ENCODE measurements at regions not wholly inside any gene's neighbourhood (a gene's known extent, or its start where the extent isn't known, plus 50 kb on each side); places are given as distances from the start of the nearest gene placed in this dataset.

DNA sequence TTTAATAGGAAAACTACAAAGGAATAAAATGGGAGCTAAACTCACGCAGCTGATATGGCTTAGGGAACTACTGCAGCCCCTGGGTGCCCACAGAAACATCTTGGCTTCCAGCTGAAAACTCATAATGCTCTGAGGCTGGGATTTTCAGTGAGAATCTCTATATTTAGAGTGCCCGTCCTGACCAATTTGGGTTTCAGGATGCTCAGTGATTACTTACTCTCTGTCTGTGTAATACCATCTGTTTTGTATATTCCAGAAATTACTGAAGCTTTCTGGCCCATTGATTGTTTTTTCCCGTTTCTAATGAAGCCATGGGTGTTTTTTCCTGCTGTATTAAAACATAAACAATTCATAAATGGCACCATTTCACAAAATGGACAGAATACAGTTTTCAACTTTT is 50.6 kb upstream of the ZNF385D start:
- Histone ChIP-seq H3K9ac (ENCODE audit: low read length) (no peak overlapping the region), H3K36me3 (ENCODE audit: control insufficient read depth, insufficient read depth, low read length) (no peaks in the 10 kb centered on the region), H3K4me3 (ENCODE audit: low read length) (no peak overlapping the region), H3K4me1 (ENCODE audit: control insufficient read depth, insufficient read depth, low read length) (no peaks in the 10 kb centered on the region), H3K27ac (ENCODE audit: low read depth, low read length) (no peak overlapping the region), H3K27me3 (ENCODE audit: control insufficient read depth, insufficient read depth, low read length) (no peaks in the 10 kb centered on the region)

DNA sequence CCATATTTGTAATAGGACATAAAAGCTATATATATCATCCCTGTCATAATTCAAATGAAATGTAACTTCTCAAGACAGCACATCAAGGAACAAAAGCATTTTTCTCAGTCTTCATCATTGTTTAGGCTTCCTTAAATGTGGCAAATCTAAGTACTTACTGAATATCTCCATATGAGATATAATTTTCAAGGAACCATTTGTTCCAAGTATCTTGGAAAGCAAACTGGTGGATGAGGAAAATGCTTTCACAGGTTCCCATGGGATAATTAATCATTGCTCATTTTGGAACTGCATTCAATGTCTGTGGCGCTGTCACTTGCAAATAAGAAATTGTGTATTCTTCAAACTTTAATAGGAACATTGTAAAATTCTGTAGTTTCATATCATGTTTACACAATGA is 52.6 kb upstream of the ZNF385D start:
- H3K4me3 ChIP-seq (ENCODE audit: low read length): no peak overlapping the region
- no peaks in the 10 kb centered on the region for H3K36me3 ChIP-seq (ENCODE audit: control insufficient read depth, insufficient read depth, low read length)
- no peaks in the 10 kb centered on the region for H3K4me1 ChIP-seq (ENCODE audit: control insufficient read depth, insufficient read depth, low read length)
- no peaks in the 10 kb centered on the region for H3K27me3 ChIP-seq (ENCODE audit: control insufficient read depth, insufficient read depth, low read length)
- H3K27ac ChIP-seq (ENCODE audit: low read depth, low read length): no peak overlapping the region
- no peak overlapping the region for H3K9ac ChIP-seq (ENCODE audit: low read length)

DNA sequence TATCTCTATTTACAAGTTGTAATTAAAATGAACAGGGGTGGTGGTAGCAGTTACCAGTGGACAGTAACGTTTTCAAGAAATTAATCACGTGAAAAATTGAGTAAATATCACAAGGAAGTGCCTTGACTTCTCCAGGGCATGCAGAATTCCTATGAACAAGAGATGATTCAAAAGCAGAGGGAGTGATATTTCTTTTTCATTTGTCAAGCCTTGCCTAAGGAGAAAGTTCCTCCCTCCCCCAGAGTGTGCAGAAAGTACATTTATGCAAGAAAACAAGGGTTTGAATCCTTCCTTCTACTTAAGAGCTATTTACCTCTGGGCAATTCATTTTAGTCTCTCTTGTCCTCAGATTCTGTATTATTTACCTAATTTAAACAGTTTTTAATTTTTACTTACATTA is 53.3 kb upstream of the ZNF385D start:
- H3K36me3 ChIP-seq (ENCODE audit: control insufficient read depth, insufficient read depth, low read length): no peaks in the 10 kb centered on the region

DNA sequence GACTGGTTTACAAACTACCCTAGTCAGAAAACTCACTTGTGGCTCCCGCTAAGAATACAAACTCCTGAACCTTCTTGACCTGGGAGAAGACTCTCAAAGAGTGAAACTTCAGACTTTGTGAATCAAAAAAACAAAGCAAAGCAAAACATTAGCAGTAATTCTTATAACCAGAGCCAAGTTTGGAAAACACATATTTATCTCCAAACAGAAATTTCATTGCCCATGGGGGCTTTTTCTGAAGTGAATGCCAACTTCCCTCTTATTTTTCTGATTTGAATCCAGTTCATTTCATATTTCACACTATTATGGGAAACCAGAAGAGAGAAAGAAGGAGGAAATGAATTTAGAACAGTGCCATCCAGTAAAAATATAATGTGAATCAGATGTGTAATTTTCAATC is 55.7 kb upstream of the ZNF385D start:
- Histone ChIP-seq H3K4me3 (ENCODE audit: low read length) (no peak overlapping the region), H3K4me1 (ENCODE audit: control insufficient read depth, insufficient read depth, low read length) (no peaks in the 10 kb centered on the region), H3K27ac (ENCODE audit: low read depth, low read length) (no peak overlapping the region), H3K9ac (ENCODE audit: low read length) (no peak overlapping the region), H3K36me3 (ENCODE audit: control insufficient read depth, insufficient read depth, low read length) (no peaks in the 10 kb centered on the region), H3K27me3 (ENCODE audit: control insufficient read depth, insufficient read depth, low read length) (no peaks in the 10 kb centered on the region)

More for the DNA sequence above, 53.3 kb upstream of the ZNF385D start:
- H3K27ac ChIP-seq (ENCODE audit: low read depth, low read length): no peak overlapping the region
- H3K4me1 ChIP-seq (ENCODE audit: control insufficient read depth, insufficient read depth, low read length): no peaks in the 10 kb centered on the region
- no peak overlapping the region for H3K4me3 ChIP-seq (ENCODE audit: low read length)
- H3K27me3 ChIP-seq (ENCODE audit: control insufficient read depth, insufficient read depth, low read length): no peaks in the 10 kb centered on the region
- no peak overlapping the region for H3K9ac ChIP-seq (ENCODE audit: low read length)

DNA sequence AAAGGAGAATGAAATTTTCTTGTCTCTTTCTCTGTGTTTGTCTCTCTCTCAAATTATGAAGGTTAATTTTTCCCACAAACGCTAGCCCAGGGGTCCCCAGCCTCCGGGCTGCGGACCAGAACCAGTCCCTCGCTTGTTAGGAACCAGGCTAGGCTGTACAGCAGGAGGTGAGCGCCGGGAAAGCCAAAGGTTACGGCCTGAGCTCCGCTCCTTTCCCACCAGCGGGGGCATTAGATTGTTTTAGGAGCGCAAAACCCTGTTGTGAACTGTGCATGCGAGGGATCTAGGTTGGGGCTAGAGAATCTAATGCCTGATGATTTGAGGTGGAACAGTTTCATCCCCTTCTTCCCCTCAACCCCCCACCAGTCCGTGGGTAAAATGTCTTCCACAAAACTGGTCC is 74.7 kb upstream of the ZNF385D start:
- Histone ChIP-seq H3K27ac (ENCODE audit: low read depth, low read length) (no peak overlapping the region), H3K4me3 (ENCODE audit: low read length) (no peak overlapping the region), H3K4me1 (ENCODE audit: control insufficient read depth, insufficient read depth, low read length) (no peaks in the 10 kb centered on the region), H3K36me3 (ENCODE audit: control insufficient read depth, insufficient read depth, low read length) (no peaks in the 10 kb centered on the region), H3K27me3 (ENCODE audit: control insufficient read depth, insufficient read depth, low read length) (no peaks in the 10 kb centered on the region), H3K9ac (ENCODE audit: low read length) (no peak overlapping the region)

DNA sequence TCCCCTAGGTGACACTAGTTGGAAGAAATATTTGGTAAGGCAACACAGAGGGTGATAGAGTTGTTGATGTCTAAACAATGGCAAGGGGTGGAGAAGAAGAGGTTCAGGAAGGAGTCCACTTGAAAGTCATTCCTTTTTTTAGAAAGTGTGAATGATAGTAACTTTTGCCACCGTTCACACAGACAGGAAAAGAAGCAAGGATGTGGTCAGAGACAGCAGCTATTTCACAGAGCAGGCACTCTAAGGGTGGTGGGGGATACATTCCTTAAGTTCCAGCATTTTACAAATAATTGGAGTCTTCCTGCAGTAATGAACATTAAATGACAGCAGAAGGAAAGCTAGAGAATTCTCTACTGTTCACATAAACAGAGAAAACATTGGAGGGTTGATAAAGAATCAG is 75.4 kb upstream of the ZNF385D start:
- H3K27me3 ChIP-seq (ENCODE audit: control insufficient read depth, insufficient read depth, low read length): no peaks in the 10 kb centered on the region
- H3K36me3 ChIP-seq (ENCODE audit: control insufficient read depth, insufficient read depth, low read length): no peaks in the 10 kb centered on the region
- H3K4me3 ChIP-seq (ENCODE audit: low read length): no peak overlapping the region
- H3K27ac ChIP-seq (ENCODE audit: low read depth, low read length): no peak overlapping the region
- H3K9ac ChIP-seq (ENCODE audit: low read length): no peak overlapping the region
- H3K4me1 ChIP-seq (ENCODE audit: control insufficient read depth, insufficient read depth, low read length): no peaks in the 10 kb centered on the region

DNA sequence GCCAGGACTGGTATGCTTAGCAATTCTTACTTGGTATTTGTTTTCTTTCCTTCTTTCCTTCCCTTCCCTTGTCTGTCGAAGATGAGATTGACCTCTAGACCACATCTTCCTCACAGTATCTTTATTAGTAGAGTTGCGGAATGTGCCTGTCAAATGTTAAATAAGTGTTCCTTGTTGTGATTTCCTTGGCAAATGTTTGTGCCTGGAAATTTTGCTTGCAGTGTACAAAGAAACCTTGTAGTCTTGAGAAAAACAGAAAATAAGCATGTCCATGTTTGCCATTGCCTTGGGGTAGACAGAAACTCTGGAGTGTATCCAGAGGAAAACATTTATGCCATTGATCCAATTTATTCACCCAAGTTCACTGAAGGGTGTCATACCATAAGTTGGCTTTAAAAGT is 79.5 kb upstream of the ZNF385D start:
- H3K9ac ChIP-seq (ENCODE audit: low read length): no peak overlapping the region
- H3K36me3 ChIP-seq (ENCODE audit: control insufficient read depth, insufficient read depth, low read length): no peaks in the 10 kb centered on the region
- H3K4me3 ChIP-seq (ENCODE audit: low read length): no peak overlapping the region
- H3K27me3 ChIP-seq (ENCODE audit: control insufficient read depth, insufficient read depth, low read length): no peaks in the 10 kb centered on the region
- no peaks in the 10 kb centered on the region for H3K4me1 ChIP-seq (ENCODE audit: control insufficient read depth, insufficient read depth, low read length)
- H3K27ac ChIP-seq (ENCODE audit: low read depth, low read length): no peak overlapping the region

DNA sequence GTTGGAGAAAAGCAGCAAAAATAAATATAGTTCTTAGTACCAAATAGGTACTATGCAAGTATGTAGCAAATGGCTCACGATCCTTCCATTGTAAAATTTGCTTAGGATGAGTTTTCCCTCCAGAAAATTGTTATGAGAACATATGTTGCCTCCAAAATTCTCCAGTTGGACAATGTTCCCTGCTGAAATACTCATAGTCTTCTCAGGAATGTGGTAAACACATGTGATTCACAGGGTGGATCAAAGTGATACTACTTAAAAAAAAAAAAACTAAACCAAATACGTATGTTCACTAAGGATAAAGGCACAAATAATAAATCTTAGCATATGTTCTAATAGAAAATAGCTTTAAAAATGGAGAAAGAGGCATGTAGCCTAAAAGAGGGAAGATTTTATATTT is 84.3 kb upstream of the ZNF385D start:
- H3K4me1 ChIP-seq (ENCODE audit: control insufficient read depth, insufficient read depth, low read length): no peaks in the 10 kb centered on the region
- H3K36me3 ChIP-seq (ENCODE audit: control insufficient read depth, insufficient read depth, low read length): no peaks in the 10 kb centered on the region
- no peak overlapping the region for H3K4me3 ChIP-seq (ENCODE audit: low read length)
- no peak overlapping the region for H3K27ac ChIP-seq (ENCODE audit: low read depth, low read length)
- no peaks in the 10 kb centered on the region for H3K27me3 ChIP-seq (ENCODE audit: control insufficient read depth, insufficient read depth, low read length)
- H3K9ac ChIP-seq (ENCODE audit: low read length): no peak overlapping the region

DNA sequence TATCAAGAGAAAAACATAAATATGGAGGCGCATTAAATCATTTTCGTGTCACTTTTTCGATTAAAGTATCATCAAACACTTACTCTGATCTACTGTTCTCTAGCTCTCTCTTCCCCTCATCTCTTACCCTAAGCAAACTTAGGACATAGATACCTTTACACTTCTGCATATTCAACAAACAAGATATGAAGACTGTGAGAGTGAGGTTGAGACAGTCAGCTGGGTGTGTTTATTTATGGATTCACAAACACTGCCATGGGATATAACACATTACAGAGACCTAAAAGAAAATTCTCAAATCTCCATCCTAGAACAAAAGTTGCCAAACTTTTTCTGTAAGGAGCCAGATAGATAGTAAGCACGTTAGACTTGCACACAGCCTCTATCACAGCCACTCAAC is 85.2 kb upstream of the ZNF385D start:
- no peak overlapping the region for H3K27ac ChIP-seq (ENCODE audit: low read depth, low read length)
- no peaks in the 10 kb centered on the region for H3K36me3 ChIP-seq (ENCODE audit: control insufficient read depth, insufficient read depth, low read length)
- no peaks in the 10 kb centered on the region for H3K27me3 ChIP-seq (ENCODE audit: control insufficient read depth, insufficient read depth, low read length)
- no peaks in the 10 kb centered on the region for H3K4me1 ChIP-seq (ENCODE audit: control insufficient read depth, insufficient read depth, low read length)
- H3K9ac ChIP-seq (ENCODE audit: low read length): no peak overlapping the region
- no peak overlapping the region for H3K4me3 ChIP-seq (ENCODE audit: low read length)

DNA sequence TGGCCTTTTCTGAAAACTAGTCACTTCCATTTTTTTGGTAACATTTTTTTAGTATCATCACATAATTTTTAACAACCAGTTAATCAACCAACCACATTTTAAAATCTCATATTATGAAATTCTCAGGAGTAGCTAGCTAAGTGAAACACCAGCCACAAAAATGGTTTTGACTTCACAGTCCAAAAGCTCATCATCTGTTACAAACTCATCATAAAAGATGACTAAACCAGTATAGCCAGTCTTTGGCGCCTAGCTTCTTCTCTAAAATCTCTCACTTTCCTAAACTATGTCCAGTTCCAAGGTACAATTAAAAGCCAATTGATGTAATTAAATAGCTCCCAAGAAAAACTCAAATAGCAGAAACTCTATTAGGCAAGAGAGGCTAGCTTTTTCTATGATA is 88.2 kb upstream of the ZNF385D start:
- Histone ChIP-seq H3K36me3 (ENCODE audit: control insufficient read depth, insufficient read depth, low read length) (no peaks in the 10 kb centered on the region), H3K4me3 (ENCODE audit: low read length) (no peak overlapping the region), H3K4me1 (ENCODE audit: control insufficient read depth, insufficient read depth, low read length) (no peaks in the 10 kb centered on the region), H3K27ac (ENCODE audit: low read depth, low read length) (no peak overlapping the region), H3K9ac (ENCODE audit: low read length) (no peak overlapping the region), H3K27me3 (ENCODE audit: control insufficient read depth, insufficient read depth, low read length) (no peaks in the 10 kb centered on the region)

DNA sequence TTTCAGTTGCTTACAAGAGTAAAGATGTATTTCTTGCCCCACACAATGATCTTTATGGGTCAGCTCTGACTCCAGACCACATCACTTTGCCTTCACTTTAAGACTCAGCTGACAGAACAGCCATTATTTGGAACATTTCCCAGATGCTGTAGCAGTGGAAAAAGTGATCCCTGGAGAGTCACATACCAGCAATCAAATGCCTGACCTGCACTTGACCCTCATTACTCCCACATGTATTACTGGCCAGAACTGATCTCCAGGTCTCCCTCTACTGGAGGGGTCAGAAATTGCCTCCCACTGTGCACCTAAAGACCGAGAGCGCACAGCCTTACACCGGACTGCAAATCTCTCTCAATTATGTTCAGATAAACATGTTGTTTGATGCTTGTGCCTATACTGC is 88.6 kb upstream of the ZNF385D start:
- H3K9ac ChIP-seq (ENCODE audit: low read length): no peak overlapping the region
- no peak overlapping the region for H3K27ac ChIP-seq (ENCODE audit: low read depth, low read length)
- no peaks in the 10 kb centered on the region for H3K27me3 ChIP-seq (ENCODE audit: control insufficient read depth, insufficient read depth, low read length)
- H3K4me1 ChIP-seq (ENCODE audit: control insufficient read depth, insufficient read depth, low read length): no peaks in the 10 kb centered on the region
- no peaks in the 10 kb centered on the region for H3K36me3 ChIP-seq (ENCODE audit: control insufficient read depth, insufficient read depth, low read length)
- H3K4me3 ChIP-seq (ENCODE audit: low read length): no peak overlapping the region

DNA sequence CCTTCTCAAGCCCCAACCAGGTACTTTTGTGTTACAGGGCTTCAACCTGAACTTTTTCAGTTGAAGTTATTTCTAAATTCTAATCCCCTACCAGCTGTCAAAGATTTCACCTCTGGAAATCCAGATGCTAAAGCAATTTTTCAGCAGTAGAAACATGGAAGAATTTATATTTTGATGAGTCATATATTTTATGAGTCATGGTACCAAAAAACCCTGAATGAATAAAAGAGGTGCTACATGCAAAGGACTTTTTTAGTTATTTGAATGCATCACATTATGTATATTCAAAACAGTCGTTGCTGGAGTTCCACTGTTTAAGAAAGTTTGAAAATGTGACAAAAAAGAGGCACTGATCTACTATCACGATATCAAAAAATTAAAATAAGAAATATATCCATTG is 96.0 kb upstream of the ZNF385D start:
- no peaks in the 10 kb centered on the region for H3K27me3 ChIP-seq (ENCODE audit: control insufficient read depth, insufficient read depth, low read length)
- no peak overlapping the region for H3K27ac ChIP-seq (ENCODE audit: low read depth, low read length)
- H3K9ac ChIP-seq (ENCODE audit: low read length): no peak overlapping the region
- no peaks in the 10 kb centered on the region for H3K4me1 ChIP-seq (ENCODE audit: control insufficient read depth, insufficient read depth, low read length)
- no peaks in the 10 kb centered on the region for H3K36me3 ChIP-seq (ENCODE audit: control insufficient read depth, insufficient read depth, low read length)
- no peak overlapping the region for H3K4me3 ChIP-seq (ENCODE audit: low read length)

DNA sequence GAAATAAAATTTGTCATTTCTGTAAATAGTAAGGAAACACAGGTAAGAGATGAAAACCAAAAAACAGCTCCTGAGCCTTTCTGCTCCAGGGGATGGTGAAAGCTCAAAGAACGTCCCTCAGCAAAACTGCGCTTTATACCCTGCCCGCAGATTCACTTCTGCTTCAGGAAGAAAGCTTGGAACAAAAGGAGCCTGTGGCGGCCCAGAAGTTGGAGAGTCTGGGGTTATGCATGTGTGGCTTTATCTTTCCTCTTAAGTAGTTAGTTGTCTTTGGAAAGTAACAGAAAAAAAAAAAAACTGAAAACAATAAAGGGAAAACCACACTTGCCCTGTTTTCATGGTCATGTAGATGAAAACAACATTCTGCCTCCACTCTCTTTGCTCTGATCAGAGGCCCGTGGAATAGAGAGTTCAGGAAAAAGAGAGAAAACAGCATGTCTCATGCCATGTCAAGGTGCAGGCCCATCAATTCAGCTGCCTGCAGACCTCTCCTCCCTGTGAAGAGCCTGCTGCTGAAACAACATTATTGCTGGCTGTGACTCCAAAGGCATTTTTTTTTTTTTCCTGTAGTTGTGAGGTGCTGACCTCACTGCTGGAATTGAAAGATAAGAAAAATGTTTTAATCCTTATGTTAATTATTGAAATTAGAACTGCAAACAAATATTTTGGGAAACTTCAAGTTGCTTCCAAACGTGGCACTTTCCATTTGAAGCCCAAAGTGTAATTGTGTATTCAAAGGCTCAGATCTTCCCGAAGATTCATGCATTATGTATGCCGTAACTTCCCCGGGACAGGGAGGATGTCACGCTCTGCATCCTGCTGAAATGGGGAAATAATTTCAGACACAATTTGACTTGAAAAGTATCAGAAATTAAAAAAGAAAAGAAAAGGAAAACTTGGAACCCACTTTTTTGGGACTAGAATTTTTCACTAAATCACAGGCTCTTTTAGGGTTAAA is 108.4 kb upstream of the ZNF385D start:
- H3K4me1 ChIP-seq (ENCODE audit: control insufficient read depth, insufficient read depth, low read length): no peaks in the 10 kb centered on the region
- H3K4me3 ChIP-seq (ENCODE audit: low read length): no peak overlapping the region
- no peaks in the 10 kb centered on the region for H3K36me3 ChIP-seq (ENCODE audit: control insufficient read depth, insufficient read depth, low read length)
- no peaks in the 10 kb centered on the region for H3K27me3 ChIP-seq (ENCODE audit: control insufficient read depth, insufficient read depth, low read length)
- H3K27ac ChIP-seq (ENCODE audit: low read depth, low read length): no peak overlapping the region
- no peak overlapping the region for H3K9ac ChIP-seq (ENCODE audit: low read length)
